GM18868 (cell line): ENCODE measurements at regions not wholly inside any gene's neighbourhood (a gene's known extent, or its start where the extent isn't known, plus 50 kb on each side); places are given as distances from the start of the nearest gene placed in this dataset.

Source experiments
- ATAC-seq: cut with Tn5 transposase; IDR thresholded peaks from one replicate; pipeline ENCODE4 v1.9.1; 2021; ENCODE audit warnings: mild to moderate bottlenecking, moderate library complexity; ENCODE audit not compliant: unreplicated experiment

- ATAC-seq, result no peak
Measured at GRCh38 chr4:108529102-108529501, 91.3 kb upstream of the RPL34 start.

GRCh38 chr4:108527723-108528122, 92.7 kb upstream of the RPL34 start:
- no peak for ATAC-seq

GRCh38 chr4:108520807-108521206, 99.6 kb upstream of the RPL34 start:
- no peak for ATAC-seq

GRCh38 chr4:108519911-108520601, 100.3 kb upstream of the RPL34 start:
- ATAC-seq, result no peak

- no peak for ATAC-seq
Measured at GRCh38 chr4:108519208-108519833, 101.1 kb upstream of the RPL34 start.

- ATAC-seq, result no peak
Measured at GRCh38 chr4:108512615-108513505, 107.5 kb upstream of the RPL34 start.

- no peak for ATAC-seq
Measured at GRCh38 chr4:108511618-108512017, 108.8 kb upstream of the RPL34 start.

GRCh38 chr4:108502356-108502755, 118.0 kb upstream of the RPL34 start:
- ATAC-seq, result no peak

GRCh38 chr4:108498925-108499324, 121.5 kb upstream of the RPL34 start:
- no peak for ATAC-seq

GRCh38 chr4:108493596-108493931, 126.8 kb upstream of the RPL34 start:
- no peak for ATAC-seq

GRCh38 chr4:108492816-108493595, 127.4 kb upstream of the RPL34 start:
- ATAC-seq, result peak; percentile 63

GRCh38 chr4:108488865-108489264, 131.5 kb upstream of the RPL34 start:
- no peak for ATAC-seq

- ATAC-seq, result no peak
Measured at GRCh38 chr4:108486046-108486445, 134.3 kb upstream of the RPL34 start.

GRCh38 chr4:108484187-108484586, 136.2 kb upstream of the RPL34 start:
- ATAC-seq, result no peak

- ATAC-seq, result no peak
Measured at GRCh38 chr4:108483650-108484049, 136.7 kb upstream of the RPL34 start.

- ATAC-seq, result no peak
Measured at GRCh38 chr4:108483079-108483478, 137.3 kb upstream of the RPL34 start.

- no peak for ATAC-seq
Measured at GRCh38 chr4:108480881-108481280, 139.5 kb upstream of the RPL34 start.

GRCh38 chr4:108477527-108478108, 142.8 kb upstream of the RPL34 start:
- ATAC-seq, result no peak

- no peak for ATAC-seq
Measured at GRCh38 chr4:108473163-108473720, 147.1 kb upstream of the RPL34 start.
